GM13977 (cell line): ENCODE measurements at regions not wholly inside any gene's neighbourhood (a gene's known extent, or its start where the extent isn't known, plus 50 kb on each side); places are given as distances from the start of the nearest gene placed in this dataset.

Experiments
- DNase-seq: peaks from one replicate; pipeline ENCODE4 v3.0.0; 2012; ENCODE audit warnings: low spot score
- in situ Hi-C: fragments of 300-500 bp; cut with MboI; formaldehyde crosslinking; loops from one replicate; pipeline ENCODE4 v1.12.0; 2022; ENCODE audit warnings: low sequenced_read_pairs, low pct_unique_long_range_greater_than_20kb, mixed read lengths, inconsistent platforms; ENCODE audit not compliant: unreplicated experiment
- TF ChIP-seq, protein P1 (sequence below): IDR thresholded peaks from 2 replicates; pipeline ENCODE4 v1.5.1; 2012; ENCODE audit warnings: mild to moderate bottlenecking, control low read depth; ENCODE audit not compliant: insufficient read depth; ENCODE audit errors: extremely low read depth, missing control alignments

DNA sequence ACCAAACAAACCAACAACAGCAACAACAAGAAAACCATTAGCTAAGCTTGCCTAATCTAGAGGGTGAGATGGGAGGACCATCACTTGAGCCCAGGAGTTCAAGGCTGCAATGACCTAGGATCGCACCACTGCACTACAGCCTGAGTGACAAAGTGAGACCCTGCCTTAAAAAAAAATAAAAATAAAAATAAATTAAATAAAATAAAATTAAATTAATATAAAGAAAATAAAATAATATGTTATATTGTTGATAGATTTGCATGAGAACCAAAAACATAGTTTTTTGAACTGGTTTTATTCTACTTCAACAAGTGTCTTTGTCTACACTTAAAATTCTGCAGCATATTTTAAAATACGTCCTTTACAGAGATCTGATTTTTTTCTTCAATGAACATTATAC lies 2683.1 kb downstream of the ARAP2 start:
- in situ Hi-C loops, result no loop called here
- TF ChIP-seq, protein P1, sequence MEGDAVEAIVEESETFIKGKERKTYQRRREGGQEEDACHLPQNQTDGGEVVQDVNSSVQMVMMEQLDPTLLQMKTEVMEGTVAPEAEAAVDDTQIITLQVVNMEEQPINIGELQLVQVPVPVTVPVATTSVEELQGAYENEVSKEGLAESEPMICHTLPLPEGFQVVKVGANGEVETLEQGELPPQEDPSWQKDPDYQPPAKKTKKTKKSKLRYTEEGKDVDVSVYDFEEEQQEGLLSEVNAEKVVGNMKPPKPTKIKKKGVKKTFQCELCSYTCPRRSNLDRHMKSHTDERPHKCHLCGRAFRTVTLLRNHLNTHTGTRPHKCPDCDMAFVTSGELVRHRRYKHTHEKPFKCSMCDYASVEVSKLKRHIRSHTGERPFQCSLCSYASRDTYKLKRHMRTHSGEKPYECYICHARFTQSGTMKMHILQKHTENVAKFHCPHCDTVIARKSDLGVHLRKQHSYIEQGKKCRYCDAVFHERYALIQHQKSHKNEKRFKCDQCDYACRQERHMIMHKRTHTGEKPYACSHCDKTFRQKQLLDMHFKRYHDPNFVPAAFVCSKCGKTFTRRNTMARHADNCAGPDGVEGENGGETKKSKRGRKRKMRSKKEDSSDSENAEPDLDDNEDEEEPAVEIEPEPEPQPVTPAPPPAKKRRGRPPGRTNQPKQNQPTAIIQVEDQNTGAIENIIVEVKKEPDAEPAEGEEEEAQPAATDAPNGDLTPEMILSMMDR, result no peak
- no peak for DNase-seq

DNA sequence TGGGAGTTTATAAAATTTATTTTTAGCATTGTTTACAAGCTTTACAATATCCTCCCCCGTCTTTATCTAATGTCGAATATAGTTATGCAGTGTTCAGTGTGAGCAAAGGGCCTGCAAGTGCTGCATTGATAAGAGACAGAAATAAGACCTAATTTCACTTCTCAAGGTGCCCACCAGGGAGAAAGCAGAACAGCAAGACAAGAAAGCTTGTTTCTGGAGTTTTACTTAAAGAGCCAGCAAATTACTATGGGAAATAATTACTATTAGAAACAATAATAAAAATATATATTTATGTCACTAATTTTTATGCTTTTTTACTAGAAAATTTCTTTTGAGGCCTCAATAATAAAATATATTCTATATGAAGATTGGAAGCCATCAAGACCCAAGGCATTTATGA lies 2677.7 kb downstream of the ARAP2 start:
- in situ Hi-C loops, result no loop called here
- TF ChIP-seq, protein P1, result no peak

DNA sequence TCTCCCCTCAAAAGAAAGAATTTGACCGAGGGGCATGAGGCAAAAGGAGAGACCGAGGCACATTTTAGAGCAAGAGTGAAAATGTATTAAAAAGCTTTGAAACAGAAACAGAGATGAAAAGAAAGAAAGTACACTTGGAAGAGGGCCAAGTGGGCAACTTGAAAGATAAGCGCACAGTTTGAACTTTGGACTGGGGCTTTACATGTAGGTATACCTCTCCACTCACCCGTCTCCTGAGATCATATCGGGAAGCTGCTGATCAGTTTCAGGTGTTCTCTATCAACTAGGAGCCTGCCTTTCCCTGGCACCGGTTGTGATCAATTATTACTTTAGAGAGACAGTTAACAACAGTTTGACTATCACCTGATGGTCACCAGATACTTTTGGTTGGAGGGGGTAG lies 2666.5 kb downstream of the ARAP2 start:
- TF ChIP-seq, protein P1, result no peak
- DNase-seq, result no peak
- in situ Hi-C loops, result no loop called here

More for the DNA sequence above, 2677.7 kb downstream of the ARAP2 start:
- no peak for DNase-seq

DNA sequence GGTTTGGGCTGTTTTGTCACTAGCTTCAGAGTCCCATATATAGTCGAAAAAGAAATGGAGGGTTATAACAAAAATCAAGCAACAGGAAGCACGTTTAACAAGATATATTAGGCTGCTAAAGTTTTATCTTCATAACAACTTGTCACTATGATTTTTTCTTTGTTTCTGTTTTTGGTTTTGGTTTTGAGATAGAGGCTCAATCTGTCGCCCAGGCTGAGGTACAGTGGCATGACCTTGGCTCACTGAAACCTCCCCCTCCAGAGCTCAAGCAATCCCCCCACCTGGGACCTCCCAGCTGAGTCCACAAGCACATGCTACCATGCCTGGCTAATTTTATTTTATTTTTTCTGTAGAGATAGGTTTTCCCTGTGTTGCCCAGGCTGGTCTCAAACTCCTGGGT lies 2664.4 kb downstream of the ARAP2 start:
- in situ Hi-C loops, result no loop called here
- no peak for DNase-seq
- TF ChIP-seq, protein P1, result no peak

DNA sequence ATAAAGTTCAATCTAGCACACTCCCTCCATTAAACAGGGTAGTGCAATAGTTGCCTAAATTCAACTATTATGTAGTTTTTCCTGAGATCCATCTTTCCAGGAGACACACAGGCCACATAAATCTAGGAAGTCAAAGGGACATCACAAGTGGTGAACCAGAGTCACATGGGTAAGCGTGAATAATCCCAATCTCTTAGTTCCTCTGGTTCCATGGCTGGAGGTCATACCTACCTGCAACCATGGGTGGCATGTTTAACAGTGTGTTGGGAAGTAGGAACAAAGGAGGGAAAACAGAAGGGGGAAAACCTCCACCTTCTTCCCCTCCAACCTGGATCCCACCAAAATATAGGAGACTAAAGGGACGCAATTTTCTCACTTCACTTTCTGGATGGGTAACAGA lies 2651.6 kb downstream of the ARAP2 start:
- no peak for DNase-seq
- in situ Hi-C loops, result no loop called here
- TF ChIP-seq, protein P1, result no peak

DNA sequence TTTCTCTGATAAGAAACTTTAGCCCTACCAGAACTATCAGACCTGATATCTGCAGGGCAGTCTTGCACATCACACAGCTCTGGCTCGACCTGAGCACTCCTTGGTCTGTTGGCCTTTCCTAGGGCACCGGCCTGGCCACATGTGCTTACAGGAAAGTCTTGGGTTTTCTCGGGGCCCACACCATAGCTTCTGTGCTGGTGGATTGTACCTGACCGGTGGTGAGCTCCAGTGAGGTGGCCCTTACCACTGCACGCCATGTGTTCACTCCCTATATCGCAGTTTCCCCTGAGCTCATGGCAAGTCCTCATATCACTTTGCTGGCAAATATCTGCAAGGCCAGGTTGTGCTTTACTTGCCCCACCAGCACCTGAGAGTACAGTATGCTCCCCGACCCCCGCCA lies 2637.4 kb downstream of the ARAP2 start:
- in situ Hi-C loops, result no loop called here
- TF ChIP-seq, protein P1, result no peak
- no peak for DNase-seq

DNA sequence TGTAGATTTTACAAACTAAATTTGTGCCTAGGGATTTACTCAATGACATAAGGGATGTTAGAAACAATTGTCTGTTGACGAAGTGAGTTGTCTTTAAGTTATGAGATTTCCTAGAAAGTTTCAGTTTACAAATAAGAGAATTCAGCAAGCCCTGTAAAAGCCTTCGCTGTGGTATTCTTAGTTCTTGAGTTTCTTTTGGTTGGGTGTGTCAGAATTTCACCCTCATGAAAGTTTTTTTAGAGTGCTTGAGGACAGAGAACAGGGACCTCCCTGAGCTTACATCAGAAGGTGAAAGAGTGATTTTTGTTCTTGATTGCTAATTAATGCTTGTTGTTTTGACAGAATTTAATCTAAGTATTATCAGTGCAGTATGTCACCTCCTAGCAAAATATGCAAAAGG lies 2628.2 kb downstream of the ARAP2 start:
- in situ Hi-C loops, result no loop called here

More for the DNA sequence above, 2628.2 kb downstream of the ARAP2 start:
- TF ChIP-seq, protein P1, result no peak
- DNase-seq, result no peak
